Upper lobe of left lung (tissue), 4 donors: ENCODE measurements at regions not wholly inside any gene's neighbourhood (a gene's known extent, or its start where the extent isn't known, plus 50 kb on each side); places are given as distances from the start of the nearest gene placed in this dataset.

ENCODE experiments used
- POLR2A ChIP-seq, 4 donors: fragments of 450-650 bp; IDR thresholded peaks; one replicate each; pipeline ENCODE4 v1.5.1; 2016 to 2017; ENCODE audit warnings: antibody characterized with exemption in 4 of 4, mild to moderate bottlenecking in 2 of 4
- TF ChIP-seq, protein P1 (sequence below), 6 experiments: fragments of 450-650 bp in 4 of 6; fragments of 200-600 bp in 2 of 6; sonication (generic) in 2 of 6; IDR thresholded peaks; one replicate each; pipeline ENCODE4 v1.5.1; 2016 to 2019; ENCODE audit warnings: antibody characterized with exemption in 6 of 6

- TF ChIP-seq, protein P1, sequence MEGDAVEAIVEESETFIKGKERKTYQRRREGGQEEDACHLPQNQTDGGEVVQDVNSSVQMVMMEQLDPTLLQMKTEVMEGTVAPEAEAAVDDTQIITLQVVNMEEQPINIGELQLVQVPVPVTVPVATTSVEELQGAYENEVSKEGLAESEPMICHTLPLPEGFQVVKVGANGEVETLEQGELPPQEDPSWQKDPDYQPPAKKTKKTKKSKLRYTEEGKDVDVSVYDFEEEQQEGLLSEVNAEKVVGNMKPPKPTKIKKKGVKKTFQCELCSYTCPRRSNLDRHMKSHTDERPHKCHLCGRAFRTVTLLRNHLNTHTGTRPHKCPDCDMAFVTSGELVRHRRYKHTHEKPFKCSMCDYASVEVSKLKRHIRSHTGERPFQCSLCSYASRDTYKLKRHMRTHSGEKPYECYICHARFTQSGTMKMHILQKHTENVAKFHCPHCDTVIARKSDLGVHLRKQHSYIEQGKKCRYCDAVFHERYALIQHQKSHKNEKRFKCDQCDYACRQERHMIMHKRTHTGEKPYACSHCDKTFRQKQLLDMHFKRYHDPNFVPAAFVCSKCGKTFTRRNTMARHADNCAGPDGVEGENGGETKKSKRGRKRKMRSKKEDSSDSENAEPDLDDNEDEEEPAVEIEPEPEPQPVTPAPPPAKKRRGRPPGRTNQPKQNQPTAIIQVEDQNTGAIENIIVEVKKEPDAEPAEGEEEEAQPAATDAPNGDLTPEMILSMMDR (IDR thresholded peaks at IDR 0.05), result no peak
- TF ChIP-seq POLR2A (IDR thresholded peaks at IDR 0.05), result no peak
Observed at GRCh38 chr7:114799628-114800028, 122.3 kb upstream of the MDFIC start.
